Psoas muscle (tissue), 7 donors: ENCODE measurements at regions not wholly inside any gene's neighbourhood (a gene's known extent, or its start where the extent isn't known, plus 50 kb on each side); places are given as distances from the start of the nearest gene placed in this dataset.

Experiments
- ATAC-seq, 4 donors: fragments of 200-7000 bp; cut with Tn5 transposase; one replicate each; pipeline ENCODE4 v1.9.1; 2020; ENCODE audit warnings: moderate library complexity in 3 of 4, mild to moderate bottlenecking in 2 of 4
- DNase-seq, 2 donors: peaks; one replicate each; pipeline ENCODE4 v3.0.0-alpha.2; 2020
- H3K27ac ChIP-seq: fragments of 200-600 bp; one replicate; pipeline ENCODE4 v1.8.0; 2022
- H3K27me3 ChIP-seq, 3 donors: fragments of 200-600 bp in 1 of 3; one replicate each; pipeline versions ENCODE4 v1.6.1 to v1.8.0; 2013 to 2022; ENCODE audit warnings: low read length in 2 of 3, mild to moderate bottlenecking in 2 of 3, moderate library complexity in 1 of 3; ENCODE audit not compliant: insufficient read depth in 3 of 3
- H3K36me3 ChIP-seq, 2 donors: fragments of 200-600 bp in 1 of 2; one replicate each; pipeline versions ENCODE4 v1.6.1 to v1.8.0; 2013 to 2022; ENCODE audit warnings: low read depth in 1 of 2, mild to moderate bottlenecking in 1 of 2, moderate library complexity in 1 of 2; ENCODE audit not compliant: insufficient read depth in 1 of 2
- H3K4me1 ChIP-seq: fragments of 200-600 bp; one replicate; pipeline ENCODE4 v1.8.0; 2022
- H3K4me3 ChIP-seq: fragments of 200-600 bp; one replicate; pipeline ENCODE4 v1.8.0; 2022; ENCODE audit warnings: mild to moderate bottlenecking
- H3K9me3 ChIP-seq: fragments of 200-600 bp; one replicate; pipeline ENCODE4 v1.8.0; 2022
- CTCF ChIP-seq: fragments of 200-600 bp; IDR thresholded peaks from one replicate; pipeline ENCODE4 v1.8.0; 2022; ENCODE audit warnings: antibody characterized with exemption
- WGBS, 3 donors: extraction: QIAGEN DNeasy Blood & Tissue Kit; methylation state at CpG; one replicate each; pipeline versions ENCODE4 v1.1.6 to v1.1.7; 2013; 5-methylcytosine and 5-hydroxymethylcytosine counted together
- intact Hi-C, 2 donors: fragments of 100-400 bp; cut with DNase I; formaldehyde crosslinking; loops; one replicate each; pipeline versions ENCODE4 v1.11.0 to v1.14.2; 2022
- donor health status: healthy with polysubstance abuse.
- donor health status: DM: no; HTN: no; CAD: no; lungs with moderate emphysema.
- donor health status: Bipolar disorder and iron deficiency.
- donor health status: healthy.
- donor health status: DM: yes; HTN: yes; CAD: no.
- donor health status: DM: no; HTN: no; CAD: no.
- donor health status: DM: yes; HTN: yes; CAD: no.

- H3K4me3 ChIP-seq, result no peak overlapping the region
- DNase-seq (no peak), ATAC-seq (peak in 2 of 4 donors; percentile 27 to 37)
- intact Hi-C loops, result loop anchor here in 1 of 2 donors (5.0 to 10.0 kb wide), 2 partner anchors 128 to 385 kb away; no protein-coding TSS in a partner anchor
- peaks cover 16% of the 10 kb centered on the region for H3K4me1 ChIP-seq
- H3K27me3 ChIP-seq, result no peaks in the 10 kb centered on the region
- no peak for TF ChIP-seq CTCF
- no peak overlapping the region for H3K27ac ChIP-seq
- 63 to 86% (median 71%) methylated on average over 3 of the region's 3 CpGs for WGBS, 3 donors
- H3K36me3 ChIP-seq, result no peaks in the 10 kb centered on the region
- H3K9me3 ChIP-seq, result no peaks in the 10 kb centered on the region
Observed at GRCh38 chr4:38189445-38189844, 229.2 kb downstream of the PTTG2 start.

GRCh38 chr4:38190717-38191178 is 230.6 kb downstream of the PTTG2 start:
- ATAC-seq, result peak; percentile 97 to 99 (median 98)
- intact Hi-C loops, result loop anchor here in 1 of 2 donors (5.0 kb wide), 2 partner anchors 127 to 472 kb away; partner anchors contain the start of gene KLF3
- H3K27ac ChIP-seq, result peak overlapping the region; percentile 74
- TF ChIP-seq CTCF, result no peak
- H3K36me3 ChIP-seq, result no peaks in the 10 kb centered on the region
- H3K27me3 ChIP-seq, result no peaks in the 10 kb centered on the region
- WGBS, 3 donors, result 2 to 10% (median 5%) methylated on average over 4 of the region's 4 CpGs
- peak; percentile 46 to 79 for DNase-seq
- no peaks in the 10 kb centered on the region for H3K9me3 ChIP-seq
- no peak overlapping the region for H3K4me3 ChIP-seq
- peaks cover 16% of the 10 kb centered on the region for H3K4me1 ChIP-seq

- DNase-seq (no peak), ATAC-seq (no peak)
- Histone ChIP-seq H3K9me3 (no peaks in the 10 kb centered on the region), H3K4me3 (no peak overlapping the region), H3K27me3 (no peaks in the 10 kb centered on the region), H3K36me3 (no peaks in the 10 kb centered on the region), H3K27ac (no peak overlapping the region), H3K4me1 (peaks cover 16% of the 10 kb centered on the region)
- WGBS, 3 donors, result 90 to 96% (median 95%) methylated on average over 3 of the region's 3 CpGs
- no peak for TF ChIP-seq CTCF
- intact Hi-C loops, result loop anchor here in 1 of 2 donors (5.0 kb wide), 2 partner anchors 125 to 470 kb away; partner anchors contain the start of gene KLF3
Observed at GRCh38 chr4:38192516-38192915, 232.3 kb downstream of the PTTG2 start.

DNA sequence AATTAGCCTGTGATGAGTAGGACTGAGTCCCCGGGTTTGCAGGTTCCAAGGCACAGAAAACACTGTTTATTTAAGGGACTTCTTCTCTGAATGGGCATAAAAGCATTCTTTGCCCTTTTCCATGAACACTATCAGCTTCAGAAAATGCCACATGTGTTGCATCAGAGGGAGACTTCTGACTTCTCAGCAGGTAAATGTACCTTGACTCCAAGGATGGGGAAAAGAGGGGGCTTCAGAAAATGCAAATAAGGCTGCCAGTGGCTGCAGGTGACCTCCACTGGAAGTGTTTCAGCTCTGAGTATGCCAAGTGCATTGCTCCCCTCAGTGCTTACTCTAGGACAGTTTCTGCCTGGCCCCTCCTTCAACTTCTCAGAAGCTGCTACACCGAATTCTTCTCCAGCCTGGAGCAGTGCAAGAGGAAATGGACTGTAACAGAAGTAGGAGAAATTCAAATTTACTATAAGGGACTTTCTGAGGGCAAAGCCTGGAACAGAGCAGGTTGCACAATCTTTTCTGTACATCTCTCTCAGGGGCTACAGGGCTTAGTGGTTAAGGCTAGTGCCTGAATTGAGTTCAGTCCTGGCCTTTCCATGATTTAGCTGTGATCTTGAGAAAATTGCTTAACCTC is 233.2 kb downstream of the PTTG2 start:
- H3K4me1 ChIP-seq, result peaks cover 16% of the 10 kb centered on the region
- no peaks in the 10 kb centered on the region for H3K36me3 ChIP-seq
- 77 to 84% (median 79%) methylated on average over 2 of the region's 2 CpGs for WGBS, 3 donors
- TF ChIP-seq CTCF, result no peak
- DNase-seq (no peak), ATAC-seq (no peak)
- no peaks in the 10 kb centered on the region for H3K27me3 ChIP-seq
- H3K9me3 ChIP-seq, result no peaks in the 10 kb centered on the region
- intact Hi-C loops, result loop anchor here in 1 of 2 donors (5.0 kb wide), 2 partner anchors 124 to 469 kb away; partner anchors contain the start of gene KLF3
- no peak overlapping the region for H3K27ac ChIP-seq
- no peak overlapping the region for H3K4me3 ChIP-seq
